ENCODE measurements at regions not wholly inside any gene's neighbourhood (a gene's known extent, or its start where the extent isn't known, plus 50 kb on each side); places are given as distances from the start of the nearest gene placed in this dataset.

- intact Hi-C loops (cut with DNase I), result no loop called here
- Histone ChIP-seq H3K36me3 (no peaks in the 10 kb centered on the region), H3K9me3 (peaks cover 0 to 3% (median 0%) of the 10 kb centered on the region in 11 donors), H3K27ac (no peak overlapping the region), H3K27me3 (peaks cover 0 to 16% (median 0%) of the 10 kb centered on the region in 7 donors), H3K4me3 (no peak overlapping the region), H3K4me1 (no peaks in the 10 kb centered on the region)
- ATAC-seq, result no peak
- no peak for DNase-seq
- TF ChIP-seq, protein P1, sequence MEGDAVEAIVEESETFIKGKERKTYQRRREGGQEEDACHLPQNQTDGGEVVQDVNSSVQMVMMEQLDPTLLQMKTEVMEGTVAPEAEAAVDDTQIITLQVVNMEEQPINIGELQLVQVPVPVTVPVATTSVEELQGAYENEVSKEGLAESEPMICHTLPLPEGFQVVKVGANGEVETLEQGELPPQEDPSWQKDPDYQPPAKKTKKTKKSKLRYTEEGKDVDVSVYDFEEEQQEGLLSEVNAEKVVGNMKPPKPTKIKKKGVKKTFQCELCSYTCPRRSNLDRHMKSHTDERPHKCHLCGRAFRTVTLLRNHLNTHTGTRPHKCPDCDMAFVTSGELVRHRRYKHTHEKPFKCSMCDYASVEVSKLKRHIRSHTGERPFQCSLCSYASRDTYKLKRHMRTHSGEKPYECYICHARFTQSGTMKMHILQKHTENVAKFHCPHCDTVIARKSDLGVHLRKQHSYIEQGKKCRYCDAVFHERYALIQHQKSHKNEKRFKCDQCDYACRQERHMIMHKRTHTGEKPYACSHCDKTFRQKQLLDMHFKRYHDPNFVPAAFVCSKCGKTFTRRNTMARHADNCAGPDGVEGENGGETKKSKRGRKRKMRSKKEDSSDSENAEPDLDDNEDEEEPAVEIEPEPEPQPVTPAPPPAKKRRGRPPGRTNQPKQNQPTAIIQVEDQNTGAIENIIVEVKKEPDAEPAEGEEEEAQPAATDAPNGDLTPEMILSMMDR (IDR thresholded peaks at IDR 0.05), result no peak
- WGBS, 2 donors, result 79 to 81% methylated on average over 11 of the region's 11 CpGs
Measured at GRCh38 chr3:13954741-13955483, 75.0 kb upstream of the WNT7A start.

DNA sequence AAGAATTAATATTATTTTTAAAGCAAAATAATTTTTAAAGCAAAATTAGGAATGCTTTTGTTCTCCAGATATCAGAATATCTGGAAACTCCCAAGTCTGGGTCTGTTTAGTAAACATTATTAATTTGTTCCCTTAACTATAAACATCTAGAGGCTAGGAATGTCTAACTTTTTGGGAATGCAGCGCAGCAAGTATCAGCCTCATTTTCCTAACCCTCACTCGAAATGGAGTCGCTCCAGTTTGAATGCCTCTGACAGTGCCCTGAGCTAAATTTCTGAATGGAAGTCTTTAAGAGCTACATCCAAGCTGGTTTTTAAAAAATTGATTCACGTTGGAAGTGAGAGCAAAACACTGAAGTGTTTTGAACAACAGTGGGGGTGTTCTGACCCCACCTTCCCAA lies 74.4 kb upstream of the WNT7A start:
- WGBS, 2 donors, result 77 to 86% methylated on average over 4 of the region's 4 CpGs
- intact Hi-C loops (cut with DNase I), result no loop called here
- H3K36me3 ChIP-seq, result no peaks in the 10 kb centered on the region
- TF ChIP-seq, protein P1 (IDR thresholded peaks at IDR 0.05), result no peak
- H3K27ac ChIP-seq, result no peak overlapping the region
- H3K27me3 ChIP-seq, result peaks cover 0 to 19% (median 0%) of the 10 kb centered on the region in 7 donors
- H3K4me3 ChIP-seq, result no peak overlapping the region
- no peak for DNase-seq
- H3K4me1 ChIP-seq, result peaks cover 0 to 2% (median 0%) of the 10 kb centered on the region in 9 donors
- H3K9me3 ChIP-seq, result peaks cover 0 to 3% (median 0%) of the 10 kb centered on the region in 11 donors
- no peak for ATAC-seq

DNA sequence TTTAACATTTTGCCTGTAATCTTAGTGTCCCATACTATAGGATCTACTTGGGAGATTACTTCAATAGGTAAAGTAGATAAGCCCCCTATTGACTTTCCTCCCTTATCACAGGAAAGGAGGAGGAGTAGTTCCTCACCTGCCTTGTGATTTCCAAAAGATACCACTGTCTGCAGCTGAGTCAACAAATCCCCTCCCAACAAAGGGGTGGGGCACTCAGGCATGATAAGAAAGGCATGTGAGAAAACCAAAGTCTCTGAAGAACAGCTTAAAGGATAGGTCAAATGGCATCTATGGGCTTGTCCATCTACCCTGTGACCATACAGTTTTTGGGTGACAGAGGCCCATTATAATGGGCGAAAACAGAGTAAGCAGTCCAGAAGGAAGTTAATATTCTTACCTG lies 71.3 kb upstream of the WNT7A start:
- Histone ChIP-seq H3K4me1 (peaks cover 0 to 5% (median 0%) of the 10 kb centered on the region in 9 donors), H3K27me3 (peaks cover 0 to 35% (median 9%) of the 10 kb centered on the region in 7 donors), H3K27ac (no peak overlapping the region), H3K36me3 (no peaks in the 10 kb centered on the region), H3K9me3 (peaks cover 0 to 13% (median 3%) of the 10 kb centered on the region in 11 donors), H3K4me3 (no peak overlapping the region)
- 68 to 77% methylated on average over 1 of the region's 1 CpG for WGBS, 2 donors
- no peak for DNase-seq
- intact Hi-C loops (cut with DNase I), result no loop called here
- ATAC-seq, result no peak
- TF ChIP-seq, protein P1 (IDR thresholded peaks at IDR 0.05), result no peak

- H3K27ac ChIP-seq, result no peak overlapping the region
- peaks cover 0 to 24% (median 12%) of the 10 kb centered on the region in 11 donors for H3K9me3 ChIP-seq
- DNase-seq, result no peak
- no peak for ATAC-seq
- TF ChIP-seq, protein P1 (IDR thresholded peaks at IDR 0.05), result no peak
- H3K36me3 ChIP-seq, result no peaks in the 10 kb centered on the region
- peaks cover 0 to 5% (median 0%) of the 10 kb centered on the region in 9 donors for H3K4me1 ChIP-seq
- no peak overlapping the region for H3K4me3 ChIP-seq
- WGBS, 2 donors, result 23 to 24% methylated on average over 1 of the region's 1 CpG
- intact Hi-C loops (cut with DNase I), result no loop called here
- H3K27me3 ChIP-seq, result peaks cover 0 to 35% (median 9%) of the 10 kb centered on the region in 7 donors
Measured at GRCh38 chr3:13950042-13950441, 70.2 kb upstream of the WNT7A start.

Data from heart right ventricle (tissue), 16 donors.